K562 (cell line): ENCODE measurements at regions not wholly inside any gene's neighbourhood (a gene's known extent, or its start where the extent isn't known, plus 50 kb on each side); places are given as distances from the start of the nearest gene placed in this dataset.

ENCODE experiments used
- GATA2 ChIP-seq: sonication (generic); formaldehyde crosslinking; IDR thresholded peaks from 2 replicates; pipeline ENCODE4 v1.4.0; 2020; ENCODE audit warnings: mild to moderate bottlenecking, missing genetic modification reagents
- MIER1 ChIP-seq: fragments of 450-650 bp; IDR thresholded peaks from 2 replicates; pipeline ENCODE4 v1.6.1; 2016; ENCODE audit warnings: antibody characterized with exemption, mild to moderate bottlenecking, low read depth
- POLR2AphosphoS5 ChIP-seq: IDR thresholded peaks from 2 replicates; pipeline ENCODE4 v1.6.1; 2011; ENCODE audit warnings: mild to moderate bottlenecking, low read depth, low read length, moderate library complexity; ENCODE audit not compliant: control insufficient read depth, insufficient read depth
- RBBP5 ChIP-seq: fragments of 200-600 bp; sonication (generic); IDR thresholded peaks from 2 replicates; pipeline ENCODE4 v1.6.1; 2012; ENCODE audit warnings: borderline replicate concordance, mild to moderate bottlenecking, low read length, control low read depth, inconsistent platforms; ENCODE audit not compliant: insufficient read depth, poor library complexity, severe bottlenecking
- YY1 ChIP-seq, 3 experiments: IDR thresholded peaks; 2 replicates each; pipeline ENCODE4 v1.6.1; 2011; ENCODE audit warnings: low read length in 2 of 3, mild to moderate bottlenecking in 2 of 3, moderate library complexity in 2 of 3, borderline replicate concordance in 1 of 3, control low read depth in 1 of 3, low read depth in 1 of 3; ENCODE audit not compliant: insufficient read depth in 3 of 3, insufficient replicate concordance in 2 of 3, control insufficient read depth in 1 of 3, insufficient read length in 1 of 3; ENCODE audit errors: extremely low read depth in 1 of 3
- ZFP91 ChIP-seq: sonication (generic); formaldehyde crosslinking; IDR thresholded peaks from 2 replicates; pipeline ENCODE4 v1.8.0; 2022; ENCODE audit warnings: mild to moderate bottlenecking, missing genetic modification reagents
- ZNF263 ChIP-seq: sonication (generic); formaldehyde crosslinking; IDR thresholded peaks from 2 replicates; pipeline ENCODE4 v1.8.0; 2022; ENCODE audit warnings: mild to moderate bottlenecking, missing genetic modification reagents, borderline replicate concordance
- ZNF76 ChIP-seq: fragments of 250-450 bp; sonication (Bioruptor Pico); IDR thresholded peaks from 2 replicates; pipeline ENCODE4 v1.4.0; 2020; ENCODE audit warnings: mild to moderate bottlenecking, moderate library complexity, borderline replicate concordance
- TF ChIP-seq, protein P1 (sequence below), 2 experiments: IDR thresholded peaks; 2 replicates each; pipeline ENCODE4 v1.6.1; 2012; ENCODE audit warnings: improper control_type of control experiment in 2 of 2, low read depth in 2 of 2, low read length in 2 of 2, borderline replicate concordance in 1 of 2
- TF ChIP-seq, protein P2 (sequence below), 3 experiments: IDR thresholded peaks in 2 of 3; conservative IDR thresholded peaks in 1 of 3; 2 replicates each; pipeline ENCODE4 v1.5.1; 2011 to 2012; ENCODE audit warnings: low read length in 3 of 3, mild to moderate bottlenecking in 3 of 3, control low read depth in 2 of 3, improper control_type of control experiment in 1 of 3, inconsistent platforms in 1 of 3, low read depth in 1 of 3, mixed read lengths in 1 of 3, moderate library complexity in 1 of 3; ENCODE audit not compliant: insufficient read depth in 2 of 3

DNA sequence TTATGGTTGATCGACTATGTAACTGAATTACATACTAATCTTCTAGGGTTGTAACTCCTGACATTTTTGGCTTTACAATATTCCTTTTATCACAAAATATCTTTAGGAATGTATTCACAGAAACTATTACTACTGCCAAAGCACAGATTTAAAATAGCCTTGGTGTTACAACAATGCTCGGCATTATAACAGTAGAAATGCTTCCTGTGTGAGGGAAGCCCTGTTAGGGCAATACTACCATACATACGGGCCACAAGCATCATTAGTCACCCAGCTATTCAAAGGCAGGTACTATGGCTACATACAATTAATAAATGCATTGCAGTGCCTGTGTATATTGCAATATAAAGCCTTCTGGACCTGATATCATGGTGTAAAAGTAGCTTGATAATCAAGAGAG lies 517.8 kb downstream of the C12orf50 start:
- TF ChIP-seq, protein P1, sequence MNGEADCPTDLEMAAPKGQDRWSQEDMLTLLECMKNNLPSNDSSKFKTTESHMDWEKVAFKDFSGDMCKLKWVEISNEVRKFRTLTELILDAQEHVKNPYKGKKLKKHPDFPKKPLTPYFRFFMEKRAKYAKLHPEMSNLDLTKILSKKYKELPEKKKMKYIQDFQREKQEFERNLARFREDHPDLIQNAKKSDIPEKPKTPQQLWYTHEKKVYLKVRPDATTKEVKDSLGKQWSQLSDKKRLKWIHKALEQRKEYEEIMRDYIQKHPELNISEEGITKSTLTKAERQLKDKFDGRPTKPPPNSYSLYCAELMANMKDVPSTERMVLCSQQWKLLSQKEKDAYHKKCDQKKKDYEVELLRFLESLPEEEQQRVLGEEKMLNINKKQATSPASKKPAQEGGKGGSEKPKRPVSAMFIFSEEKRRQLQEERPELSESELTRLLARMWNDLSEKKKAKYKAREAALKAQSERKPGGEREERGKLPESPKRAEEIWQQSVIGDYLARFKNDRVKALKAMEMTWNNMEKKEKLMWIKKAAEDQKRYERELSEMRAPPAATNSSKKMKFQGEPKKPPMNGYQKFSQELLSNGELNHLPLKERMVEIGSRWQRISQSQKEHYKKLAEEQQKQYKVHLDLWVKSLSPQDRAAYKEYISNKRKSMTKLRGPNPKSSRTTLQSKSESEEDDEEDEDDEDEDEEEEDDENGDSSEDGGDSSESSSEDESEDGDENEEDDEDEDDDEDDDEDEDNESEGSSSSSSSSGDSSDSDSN (IDR thresholded peaks at IDR 0.05; ENCODE audit: borderline replicate concordance in 1 of 2, low read depth in 2 of 2, low read length in 2 of 2): no peak
- TF ChIP-seq YY1 (IDR thresholded peaks at IDR 0.05; ENCODE audit: borderline replicate concordance in 1 of 3, control insufficient read depth in 1 of 3, extremely low read depth in 1 of 3, insufficient read depth in 3 of 3, insufficient read length in 1 of 3, insufficient replicate concordance in 2 of 3, low read depth in 1 of 3, low read length in 2 of 3) (no peak), GATA2 (no peak), RBBP5 (no peak), POLR2AphosphoS5 (no peak), MIER1 (no peak), ZNF76 (CRISPR knock-in tag) (no peak), ZFP91 (CRISPR knock-in tag) (no peak), ZNF263 (CRISPR knock-in tag) (no peak)
- TF ChIP-seq, protein P2, sequence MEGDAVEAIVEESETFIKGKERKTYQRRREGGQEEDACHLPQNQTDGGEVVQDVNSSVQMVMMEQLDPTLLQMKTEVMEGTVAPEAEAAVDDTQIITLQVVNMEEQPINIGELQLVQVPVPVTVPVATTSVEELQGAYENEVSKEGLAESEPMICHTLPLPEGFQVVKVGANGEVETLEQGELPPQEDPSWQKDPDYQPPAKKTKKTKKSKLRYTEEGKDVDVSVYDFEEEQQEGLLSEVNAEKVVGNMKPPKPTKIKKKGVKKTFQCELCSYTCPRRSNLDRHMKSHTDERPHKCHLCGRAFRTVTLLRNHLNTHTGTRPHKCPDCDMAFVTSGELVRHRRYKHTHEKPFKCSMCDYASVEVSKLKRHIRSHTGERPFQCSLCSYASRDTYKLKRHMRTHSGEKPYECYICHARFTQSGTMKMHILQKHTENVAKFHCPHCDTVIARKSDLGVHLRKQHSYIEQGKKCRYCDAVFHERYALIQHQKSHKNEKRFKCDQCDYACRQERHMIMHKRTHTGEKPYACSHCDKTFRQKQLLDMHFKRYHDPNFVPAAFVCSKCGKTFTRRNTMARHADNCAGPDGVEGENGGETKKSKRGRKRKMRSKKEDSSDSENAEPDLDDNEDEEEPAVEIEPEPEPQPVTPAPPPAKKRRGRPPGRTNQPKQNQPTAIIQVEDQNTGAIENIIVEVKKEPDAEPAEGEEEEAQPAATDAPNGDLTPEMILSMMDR (IDR thresholded peaks at IDR 0.05 in 2 of 3, conservative IDR thresholded peaks at IDR 0.05 in 1 of 3; ENCODE audit: insufficient read depth in 2 of 3, low read depth in 1 of 3, low read length in 3 of 3): no peak
